K562 (cell line): ENCODE measurements at regions not wholly inside any gene's neighbourhood (a gene's known extent, or its start where the extent isn't known, plus 50 kb on each side); places are given as distances from the start of the nearest gene placed in this dataset.

Source experiments
- ATAC-seq: fragments of 200-7000 bp; cut with Tn5 transposase; 3 replicates; pipeline ENCODE4 v1.9.1; 2020; ENCODE audit warnings: moderate library complexity
- BruUV-seq: library from RNA; stranded (reverse); fragments of 400-500 nt; replicated peaks from 2 replicates; lab custom pipeline; 2021; lab: Mats Ljungman, UMichigan
- CTCF ChIA-PET: fragments of 300-600 bp; formaldehyde crosslinking; extraction: SDS; loops from one replicate; lab custom pipeline; 2021; ENCODE audit warnings: low intra/inter-chr PET ratio; lab: Yijun Ruan, JAX
- POLR2A ChIA-PET: fragments of 300-600, 350-650 bp; sonication (Branson Sonifier 250); formaldehyde crosslinking; extraction: SDS; loops from one replicate; lab custom pipeline; 2021; ENCODE audit warnings: antibody characterized with exemption, inconsistent platforms; lab: Yijun Ruan, JAX
- DNase-seq, 4 experiments: peaks; one replicate each; pipeline versions ENCODE4 v3.0.0 to v3.0.0-alpha.2; 2011 to 2018; ENCODE audit warnings: low spot score in 3 of 4, mixed read lengths in 3 of 4; ENCODE audit errors: extremely low read depth in 1 of 4
- FAIRE-seq: peaks from 2 replicates; lab custom pipeline; 2011; peaks lifted over from hg19 to GRCh38; lab: Jason Lieb, UNC
- H2AFZ ChIP-seq: 2 replicates; pipeline ENCODE4 v1.6.0; 2011; ENCODE audit warnings: low read depth, low read length, control low read depth, inconsistent platforms
- H3K27ac ChIP-seq: fragments of 200-600 bp; 3 replicates; pipeline ENCODE4 v1.8.0; 2011; ENCODE audit warnings: low read depth, mild to moderate bottlenecking, control low read depth, inconsistent platforms, low read length, moderate library complexity, mixed read lengths; ENCODE audit errors: extremely low read depth
- H3K27me3 ChIP-seq, 2 experiments: fragments of 300-600 bp in 1 of 2; 2 replicates in 1 of 2; 3 replicates in 1 of 2; pipeline versions ENCODE4 v1.6.0 to v1.8.0; 2011; ENCODE audit warnings: inconsistent platforms in 2 of 2, low read length in 2 of 2, mild to moderate bottlenecking in 1 of 2, mixed read lengths in 1 of 2, moderate library complexity in 1 of 2; ENCODE audit not compliant: control insufficient read depth in 2 of 2, insufficient read depth in 2 of 2
- H3K36me3 ChIP-seq: fragments of 300-600 bp; 3 replicates; pipeline ENCODE4 v1.8.0; 2011; ENCODE audit warnings: mild to moderate bottlenecking, low read length, inconsistent platforms; ENCODE audit not compliant: control insufficient read depth, insufficient read depth
- H3K4me1 ChIP-seq, 2 experiments: fragments of 200-600 bp in 1 of 2; replicated peaks in 1 of 2; 2 replicates in 1 of 2; 3 replicates in 1 of 2; pipeline versions ENCODE4 v1.5.1 to v1.8.0; 2011; ENCODE audit warnings: inconsistent platforms in 2 of 2, low read length in 2 of 2, mild to moderate bottlenecking in 1 of 2, mixed read lengths in 1 of 2, moderate library complexity in 1 of 2; ENCODE audit not compliant: control insufficient read depth in 2 of 2, insufficient read depth in 2 of 2
- H3K4me2 ChIP-seq: 2 replicates; pipeline ENCODE4 v1.6.1; 2011; ENCODE audit warnings: low read length, control low read depth, inconsistent platforms, mixed read lengths; ENCODE audit not compliant: insufficient read depth
- H3K4me3 ChIP-seq: fragments of 200-600 bp; sonication (generic), shearing (Covaris generic); 2 replicates; pipeline ENCODE4 v1.5.1; 2016; ENCODE audit warnings: control low read depth, inconsistent platforms
- H3K79me2 ChIP-seq: fragments of 200-600 bp; 3 replicates; pipeline ENCODE4 v1.8.0; 2011; ENCODE audit warnings: low read length, inconsistent platforms; ENCODE audit not compliant: control insufficient read depth, insufficient read depth
- H3K9ac ChIP-seq, 2 experiments: 2 replicates each; pipeline versions ENCODE4 v1.6.0 to v1.6.1; 2011; ENCODE audit warnings: low read depth in 2 of 2, low read length in 2 of 2, control low read depth in 1 of 2, inconsistent platforms in 1 of 2, mild to moderate bottlenecking in 1 of 2, mixed read lengths in 1 of 2; ENCODE audit not compliant: insufficient read depth in 1 of 2
- H3K9me1 ChIP-seq: one replicate; pipeline ENCODE4 v1.6.0; 2011; ENCODE audit warnings: inconsistent platforms, mild to moderate bottlenecking, low read length, moderate library complexity; ENCODE audit not compliant: control insufficient read depth, insufficient read depth
- H3K9me3 ChIP-seq: replicated peaks from 2 replicates; pipeline ENCODE4 v1.5.1; 2011; ENCODE audit warnings: low read depth, low read length, inconsistent platforms; ENCODE audit not compliant: control insufficient read depth, insufficient read depth
- H4K20me1 ChIP-seq: replicated peaks from 2 replicates; pipeline ENCODE4 v1.6.1; 2011; ENCODE audit warnings: low read length, inconsistent platforms, mixed read lengths; ENCODE audit not compliant: control insufficient read depth, insufficient read depth
- CHCHD3 ChIP-seq: fragments of 250-450 bp; sonication (Bioruptor Pico); IDR thresholded peaks from 2 replicates; pipeline ENCODE4 v2.1.2; 2022; ENCODE audit warnings: mild to moderate bottlenecking
- FOXJ2 ChIP-seq: fragments of 200-800 bp; sonication (Bioruptor generic); IDR thresholded peaks from 2 replicates; pipeline ENCODE4 v1.6.1; 2016; ENCODE audit warnings: missing genetic modification characterization, missing compliant biosample characterization
- SMARCC2 ChIP-seq: fragments of 450-650 bp; IDR thresholded peaks from 2 replicates; pipeline ENCODE4 v1.6.1; 2017; ENCODE audit warnings: antibody characterized with exemption, moderate library complexity, mild to moderate bottlenecking, low read depth
- STAG1 ChIP-seq: sonication (generic); formaldehyde crosslinking; IDR thresholded peaks from 2 replicates; pipeline ENCODE4 v1.5.0; 2020; ENCODE audit warnings: missing genetic modification reagents, borderline replicate concordance
- ZNF175 ChIP-seq: fragments of 200-800 bp; sonication (Bioruptor generic); IDR thresholded peaks from 2 replicates; pipeline ENCODE4 v1.6.1; 2016; ENCODE audit warnings: low read depth, mild to moderate bottlenecking, missing genetic modification characterization, missing compliant biosample characterization
- ZNF184 ChIP-seq: sonication (generic); formaldehyde crosslinking; IDR thresholded peaks from 2 replicates; pipeline ENCODE4 v1.5.0; 2020; ENCODE audit warnings: missing genetic modification reagents
- ZNF253 ChIP-seq: fragments of 250-450 bp; sonication (Bioruptor Pico); conservative IDR thresholded peaks from 2 replicates; pipeline ENCODE4 v1.6.1; 2021; ENCODE audit warnings: mild to moderate bottlenecking
- WGBS: fragments of 100-300 bp; shearing (Covaris generic); methylation state at CpG from one replicate; pipeline ENCODE4 v1.1.6; 2016; ENCODE audit warnings: low coverage, mixed read lengths; ENCODE audit not compliant: insufficient coverage; ENCODE audit errors: missing lambda C conversion rate; 5-methylcytosine and 5-hydroxymethylcytosine counted together
- in situ Hi-C: fragments of 300-500 bp; cut with MboI; formaldehyde crosslinking; loops from 4 replicates; pipeline ENCODE4 v1.15.0; 2018; ENCODE audit warnings: inconsistent platforms, mixed read lengths
- intact Hi-C: fragments of 100-400 bp; cut with micrococcal nuclease; formaldehyde crosslinking; loops from 2 replicates; pipeline ENCODE4 v1.14.2; 2022
- TF ChIP-seq, protein P1 (sequence below): fragments of 250-450 bp; sonication (Bioruptor Pico); IDR thresholded peaks from 2 replicates; pipeline ENCODE4 v1.5.0; 2021; ENCODE audit warnings: mild to moderate bottlenecking, borderline replicate concordance
- TF ChIP-seq, protein P2 (sequence below): fragments of 450-650 bp; formaldehyde crosslinking; IDR thresholded peaks from 2 replicates; pipeline ENCODE4 v1.4.0; 2022; ENCODE audit warnings: missing genetic modification characterization

- FAIRE-seq (no peak), DNase-seq (no peak), ATAC-seq (no peak)
- no peaks in the 10 kb centered on the region for H3K9me3 ChIP-seq
- no peak overlapping the region for H3K4me3 ChIP-seq
- H3K27ac ChIP-seq = no peak overlapping the region
- H2AFZ ChIP-seq = no peak overlapping the region
- no peaks in the 10 kb centered on the region for H3K9me1 ChIP-seq
- intact Hi-C loops (no loop called here), in situ Hi-C loops (no loop called here)
- 0% methylated on average over 9 of the region's 10 CpGs for WGBS
- TF ChIP-seq ZNF184 (CRISPR knock-in tag) (no peak), STAG1 (CRISPR knock-in tag) (no peak), SMARCC2 (no peak), ZNF175 (no peak), CHCHD3 (CRISPR knock-in tag) (no peak), ZNF253 (no peak), FOXJ2 (no peak)
- TF ChIP-seq, protein P1, sequence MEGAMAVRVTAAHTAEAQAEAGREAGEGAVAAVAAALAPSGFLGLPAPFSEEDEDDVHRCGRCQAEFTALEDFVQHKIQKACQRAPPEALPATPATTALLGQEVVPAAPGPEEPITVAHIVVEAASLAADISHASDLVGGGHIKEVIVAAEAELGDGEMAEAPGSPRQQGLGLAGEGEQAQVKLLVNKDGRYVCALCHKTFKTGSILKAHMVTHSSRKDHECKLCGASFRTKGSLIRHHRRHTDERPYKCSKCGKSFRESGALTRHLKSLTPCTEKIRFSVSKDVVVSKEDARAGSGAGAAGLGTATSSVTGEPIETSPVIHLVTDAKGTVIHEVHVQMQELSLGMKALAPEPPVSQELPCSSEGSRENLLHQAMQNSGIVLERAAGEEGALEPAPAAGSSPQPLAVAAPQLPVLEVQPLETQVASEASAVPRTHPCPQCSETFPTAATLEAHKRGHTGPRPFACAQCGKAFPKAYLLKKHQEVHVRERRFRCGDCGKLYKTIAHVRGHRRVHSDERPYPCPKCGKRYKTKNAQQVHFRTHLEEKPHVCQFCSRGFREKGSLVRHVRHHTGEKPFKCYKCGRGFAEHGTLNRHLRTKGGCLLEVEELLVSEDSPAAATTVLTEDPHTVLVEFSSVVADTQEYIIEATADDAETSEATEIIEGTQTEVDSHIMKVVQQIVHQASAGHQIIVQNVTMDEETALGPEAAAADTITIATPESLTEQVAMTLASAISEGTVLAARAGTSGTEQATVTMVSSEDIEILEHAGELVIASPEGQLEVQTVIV (CRISPR knock-in tag) = no peak
- TF ChIP-seq, protein P2, sequence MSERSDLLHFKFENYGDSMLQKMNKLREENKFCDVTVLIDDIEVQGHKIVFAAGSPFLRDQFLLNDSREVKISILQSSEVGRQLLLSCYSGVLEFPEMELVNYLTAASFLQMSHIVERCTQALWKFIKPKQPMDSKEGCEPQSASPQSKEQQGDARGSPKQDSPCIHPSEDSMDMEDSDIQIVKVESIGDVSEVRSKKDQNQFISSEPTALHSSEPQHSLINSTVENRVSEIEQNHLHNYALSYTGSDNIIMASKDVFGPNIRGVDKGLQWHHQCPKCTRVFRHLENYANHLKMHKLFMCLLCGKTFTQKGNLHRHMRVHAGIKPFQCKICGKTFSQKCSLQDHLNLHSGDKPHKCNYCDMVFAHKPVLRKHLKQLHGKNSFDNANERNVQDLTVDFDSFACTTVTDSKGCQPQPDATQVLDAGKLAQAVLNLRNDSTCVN (CRISPR knock-in tag) = no peak
- no peak overlapping the region for H3K9ac ChIP-seq
- BruUV-seq = no TSS peak
- H3K36me3 ChIP-seq = no peaks in the 10 kb centered on the region
- no peaks in the 10 kb centered on the region for H3K27me3 ChIP-seq
- ChIA-PET CTCF (no interaction called here), POLR2A (interaction anchor here (0.6 kb wide), 1 partner anchor 287 kb away, joined by 3 read pairs; no protein-coding TSS in a partner anchor)
- no peak overlapping the region for H3K4me2 ChIP-seq
- no peaks in the 10 kb centered on the region for H3K79me2 ChIP-seq
- no peaks in the 10 kb centered on the region for H3K4me1 ChIP-seq
- H4K20me1 ChIP-seq = no peaks in the 10 kb centered on the region
Observed at GRCh38 chr10:121167534-121168243, 316.5 kb downstream of the WDR11 start.
